ENCODE measurements at regions not wholly inside any gene's neighbourhood (a gene's known extent, or its start where the extent isn't known, plus 50 kb on each side); places are given as distances from the start of the nearest gene placed in this dataset.

- H3K9ac ChIP-seq (replicated peaks; ENCODE audit: extremely low read depth, insufficient read depth, low read length), result no peak overlapping the region
- no peak overlapping the region for H2AFZ ChIP-seq (ENCODE audit: low read depth, low read length)
- H3K27ac ChIP-seq (ENCODE audit: insufficient read depth, low read depth, low read length), result no peak overlapping the region
- peaks cover 7 to 31% of the 10 kb centered on the region in 2 experiments for H3K27me3 ChIP-seq (ENCODE audit: control insufficient read depth in 2 of 2, insufficient read depth in 2 of 2, low read length in 2 of 2)
- DNase-seq (ENCODE audit: low read depth, low spot score), result peak; percentile 37
- no peaks in the 10 kb centered on the region for H3K36me3 ChIP-seq (ENCODE audit: control insufficient read depth in 2 of 2, extremely low read depth in 1 of 2, insufficient read depth in 2 of 2, low read length in 2 of 2)
- H4K20me1 ChIP-seq (replicated peaks; ENCODE audit: control insufficient read depth, extremely low read depth, insufficient read depth, low read length), result no peaks in the 10 kb centered on the region
- BruUV-seq (replicated peaks), result no TSS peak
- ChIA-PET CTCF (interaction anchor here (2.7 kb wide), 1 partner anchor 1281 kb away, joined by 18 read pairs; no protein-coding TSS in a partner anchor), POLR2A (no interaction called here)
- intact Hi-C loops (cut with micrococcal nuclease) (loop anchor here (10.0 kb wide), 1 partner anchor 1281 kb away; no protein-coding TSS in a partner anchor), dilution Hi-C loops (cut with MboI; ENCODE audit: extremely low pct_ligation_motif_present, low sequenced_read_pairs) (no loop called here)
- no peak for FAIRE-seq
- no peaks in the 10 kb centered on the region for H3K9me3 ChIP-seq (replicated peaks; ENCODE audit: control insufficient read depth, insufficient read depth, low read length)
- no peak overlapping the region for H3K4me2 ChIP-seq (ENCODE audit: insufficient read depth, low read length)
- H3K79me2 ChIP-seq (ENCODE audit: control insufficient read depth, insufficient read depth, low read length), result no peaks in the 10 kb centered on the region
- no peaks in the 10 kb centered on the region for H3K9me1 ChIP-seq (replicated peaks; ENCODE audit: control insufficient read depth, extremely low read depth, insufficient read depth, low read length)
- no peaks in the 10 kb centered on the region for H3K4me1 ChIP-seq (ENCODE audit: control insufficient read depth, extremely low read depth, insufficient read depth, low read length)
- TF ChIP-seq POLR2AphosphoS5 (IDR thresholded peaks at IDR 0.05; ENCODE audit: insufficient read depth, low read depth, low read length) (no peak), CTCF (IDR thresholded peaks at IDR 0.05; ENCODE audit: extremely low read depth in 1 of 2, insufficient read depth in 1 of 2, low read depth in 1 of 2, low read length in 2 of 2) (peak; percentile 18 to 41)
- no peak overlapping the region for H3K4me3 ChIP-seq (replicated peaks in 1 of 3; ENCODE audit: insufficient read depth in 1 of 3, low read depth in 1 of 3, low read length in 3 of 3)
Observed at GRCh38 chr14:101665478-101666078, 95.9 kb upstream of the PPP2R5C start.

- no peaks in the 10 kb centered on the region for H3K4me1 ChIP-seq (ENCODE audit: control insufficient read depth, extremely low read depth, insufficient read depth, low read length)
- H3K9me1 ChIP-seq (replicated peaks; ENCODE audit: control insufficient read depth, extremely low read depth, insufficient read depth, low read length), result no peaks in the 10 kb centered on the region
- H4K20me1 ChIP-seq (replicated peaks; ENCODE audit: control insufficient read depth, extremely low read depth, insufficient read depth, low read length), result no peaks in the 10 kb centered on the region
- POLR2A ChIA-PET, result no interaction called here
- BruUV-seq (replicated peaks), result no TSS peak
- H2AFZ ChIP-seq (ENCODE audit: low read depth, low read length), result no peak overlapping the region
- H3K9ac ChIP-seq (replicated peaks; ENCODE audit: extremely low read depth, insufficient read depth, low read length), result no peak overlapping the region
- peaks cover 7 to 28% of the 10 kb centered on the region in 2 experiments for H3K27me3 ChIP-seq (ENCODE audit: control insufficient read depth in 2 of 2, insufficient read depth in 2 of 2, low read length in 2 of 2)
- H3K79me2 ChIP-seq (ENCODE audit: control insufficient read depth, insufficient read depth, low read length), result no peaks in the 10 kb centered on the region
- H3K4me2 ChIP-seq (ENCODE audit: insufficient read depth, low read length), result no peak overlapping the region
- TF ChIP-seq CTCF (IDR thresholded peaks at IDR 0.05; ENCODE audit: extremely low read depth in 1 of 2, insufficient read depth in 1 of 2, low read depth in 1 of 2, low read length in 2 of 2) (no peak), POLR2AphosphoS5 (IDR thresholded peaks at IDR 0.05; ENCODE audit: insufficient read depth, low read depth, low read length) (no peak), POLR2A (IDR thresholded peaks at IDR 0.05; ENCODE audit: low read depth, low read length) (no peak), EZH2 (IDR thresholded peaks at IDR 0.05; ENCODE audit: borderline replicate concordance, low read depth, low read length, severe bottlenecking) (no peak), MAX (IDR thresholded peaks at IDR 0.05; ENCODE audit: insufficient read depth, insufficient read length) (no peak), FOS (IDR thresholded peaks at IDR 0.05; ENCODE audit: borderline replicate concordance, insufficient read depth, low read length) (no peak), MYC (IDR thresholded peaks at IDR 0.05; ENCODE audit: low read depth, low read length) (no peak), GATA2 (IDR thresholded peaks at IDR 0.05; ENCODE audit: insufficient read depth, insufficient read length, low read depth, low read length) (no peak), JUN (IDR thresholded peaks at IDR 0.05; ENCODE audit: borderline replicate concordance, insufficient read depth, insufficient read length, low read depth) (no peak)
- FAIRE-seq (no peak), DNase-seq (ENCODE audit: low read depth, low spot score) (no peak)
- no peaks in the 10 kb centered on the region for H3K9me3 ChIP-seq (replicated peaks; ENCODE audit: control insufficient read depth, insufficient read depth, low read length)
- intact Hi-C loops (cut with micrococcal nuclease), result loop anchor here (10.0 kb wide), 1 partner anchor 1281 kb away; no protein-coding TSS in a partner anchor
- dilution Hi-C loops (cut with MboI; ENCODE audit: extremely low pct_ligation_motif_present, low sequenced_read_pairs), result no loop called here
- no peaks in the 10 kb centered on the region for H3K36me3 ChIP-seq (ENCODE audit: control insufficient read depth in 2 of 2, extremely low read depth in 1 of 2, insufficient read depth in 2 of 2, low read length in 2 of 2)
- no peak overlapping the region for H3K4me3 ChIP-seq (replicated peaks in 1 of 3; ENCODE audit: insufficient read depth in 1 of 3, low read depth in 1 of 3, low read length in 3 of 3)
- CTCF ChIA-PET, result no interaction called here
- H3K27ac ChIP-seq (ENCODE audit: insufficient read depth, low read depth, low read length), result no peak overlapping the region
Observed at GRCh38 chr14:101666264-101666663, 95.2 kb upstream of the PPP2R5C start.

Data from endothelial cell of umbilical vein (primary cell).